DND-41 (cell line): ENCODE measurements at regions not wholly inside any gene's neighbourhood (a gene's known extent, or its start where the extent isn't known, plus 50 kb on each side); places are given as distances from the start of the nearest gene placed in this dataset.

Experiments used
- ATAC-seq: fragments of 200-7000 bp; cut with Tn5 transposase; 3 replicates; pipeline ENCODE4 v1.9.1; 2021; ENCODE audit warnings: low read depth; ENCODE audit not compliant: insufficient read depth
- DNase-seq: peaks from one replicate; pipeline ENCODE4 v3.0.0-alpha.2; 2020
- H2AFZ ChIP-seq: 2 replicates; pipeline ENCODE4 v1.6.0; 2012; ENCODE audit warnings: low read depth, low read length
- H3K27ac ChIP-seq: 2 replicates; pipeline ENCODE4 v1.5.1; 2012; ENCODE audit warnings: low read length, inconsistent platforms
- H3K27me3 ChIP-seq: fragments of 200-600 bp; sonication (generic); 2 replicates; pipeline ENCODE4 v1.6.0; 2012; ENCODE audit warnings: low read length, mild to moderate bottlenecking, inconsistent platforms; ENCODE audit not compliant: insufficient read depth, poor library complexity
- H3K36me3 ChIP-seq: 2 replicates; pipeline ENCODE4 v1.5.1; 2012; ENCODE audit warnings: low read length, inconsistent platforms; ENCODE audit not compliant: insufficient read depth
- H3K4me1 ChIP-seq: 2 replicates; pipeline ENCODE4 v1.5.1; 2012; ENCODE audit warnings: mild to moderate bottlenecking, low read length; ENCODE audit not compliant: insufficient read depth
- H3K4me2 ChIP-seq: 2 replicates; pipeline ENCODE4 v1.6.0; 2012; ENCODE audit warnings: mild to moderate bottlenecking, moderate library complexity, low read length, inconsistent platforms; ENCODE audit not compliant: insufficient read depth
- H3K4me3 ChIP-seq, 2 experiments: fragments of 200-600 bp in 1 of 2; shearing (Covaris generic) in 1 of 2; 2 replicates each; pipeline ENCODE4 v1.5.1; 2012 to 2016; ENCODE audit warnings: inconsistent platforms in 2 of 2, low read length in 2 of 2, mild to moderate bottlenecking in 2 of 2, low read depth in 1 of 2, moderate library complexity in 1 of 2
- H3K79me2 ChIP-seq: 2 replicates; pipeline ENCODE4 v1.6.0; 2012; ENCODE audit warnings: low read length, inconsistent platforms; ENCODE audit not compliant: insufficient read depth
- H3K9ac ChIP-seq: 2 replicates; pipeline ENCODE4 v1.6.0; 2012; ENCODE audit warnings: low read depth, mild to moderate bottlenecking, inconsistent platforms, low read length, moderate library complexity
- H3K9me3 ChIP-seq: 2 replicates; pipeline ENCODE4 v1.5.1; 2012; ENCODE audit warnings: low read length, moderate library complexity, mild to moderate bottlenecking, inconsistent platforms; ENCODE audit not compliant: insufficient read depth, severe bottlenecking
- H4K20me1 ChIP-seq: 2 replicates; pipeline ENCODE4 v1.6.0; 2012; ENCODE audit warnings: low read length; ENCODE audit not compliant: insufficient read depth
- CTCF ChIP-seq: IDR thresholded peaks from 2 replicates; pipeline ENCODE4 v1.5.1; 2012; ENCODE audit warnings: borderline replicate concordance, low read length, moderate library complexity, mild to moderate bottlenecking; ENCODE audit not compliant: poor library complexity, severe bottlenecking; ENCODE audit errors: extremely low read depth
- EZH2 ChIP-seq: IDR thresholded peaks from 3 replicates; pipeline ENCODE4 v1.6.1; 2012; ENCODE audit warnings: borderline replicate concordance, low read depth, mild to moderate bottlenecking, moderate library complexity, low read length, inconsistent platforms; ENCODE audit not compliant: severe bottlenecking

GRCh38 chr1:221309723-221310122 is 430.5 kb downstream of the HLX start:
- Histone ChIP-seq H2AFZ (no peak overlapping the region), H3K4me2 (no peak overlapping the region), H3K9me3 (no peaks in the 10 kb centered on the region), H3K79me2 (no peaks in the 10 kb centered on the region), H3K4me3 (no peak overlapping the region), H4K20me1 (no peaks in the 10 kb centered on the region), H3K27me3 (no peaks in the 10 kb centered on the region), H3K36me3 (no peaks in the 10 kb centered on the region), H3K4me1 (no peaks in the 10 kb centered on the region), H3K27ac (no peak overlapping the region), H3K9ac (no peak overlapping the region)
- DNase-seq: no peak
- ATAC-seq: no peak
- TF ChIP-seq EZH2 (no peak), CTCF (no peak)

GRCh38 chr1:221310180-221310579 is 430.9 kb downstream of the HLX start:
- no peak overlapping the region for H3K9ac ChIP-seq
- DNase-seq (no peak), ATAC-seq (no peak)
- H4K20me1 ChIP-seq: no peaks in the 10 kb centered on the region
- no peak overlapping the region for H2AFZ ChIP-seq
- no peak overlapping the region for H3K4me3 ChIP-seq
- H3K9me3 ChIP-seq: no peaks in the 10 kb centered on the region
- TF ChIP-seq EZH2 (no peak), CTCF (no peak)
- no peaks in the 10 kb centered on the region for H3K36me3 ChIP-seq
- H3K4me2 ChIP-seq: no peak overlapping the region
- H3K79me2 ChIP-seq: no peaks in the 10 kb centered on the region
- no peak overlapping the region for H3K27ac ChIP-seq
- H3K4me1 ChIP-seq: no peaks in the 10 kb centered on the region
- no peaks in the 10 kb centered on the region for H3K27me3 ChIP-seq

GRCh38 chr1:221315330-221315729 is 426.6 kb downstream of the DUSP10 start:
- no peak overlapping the region for H3K9ac ChIP-seq
- no peak for ATAC-seq
- no peak overlapping the region for H3K4me2 ChIP-seq
- TF ChIP-seq EZH2 (no peak), CTCF (no peak)
- no peaks in the 10 kb centered on the region for H3K79me2 ChIP-seq
- no peaks in the 10 kb centered on the region for H4K20me1 ChIP-seq
- H3K9me3 ChIP-seq: no peaks in the 10 kb centered on the region
- no peak for DNase-seq
- H2AFZ ChIP-seq: no peak overlapping the region
- no peaks in the 10 kb centered on the region for H3K4me1 ChIP-seq
- H3K36me3 ChIP-seq: no peaks in the 10 kb centered on the region
- no peak overlapping the region for H3K4me3 ChIP-seq
- no peak overlapping the region for H3K27ac ChIP-seq
- no peaks in the 10 kb centered on the region for H3K27me3 ChIP-seq

- H3K9ac ChIP-seq: no peak overlapping the region
- H4K20me1 ChIP-seq: no peaks in the 10 kb centered on the region
- no peaks in the 10 kb centered on the region for H3K36me3 ChIP-seq
- no peak overlapping the region for H3K27ac ChIP-seq
- H3K4me2 ChIP-seq: no peak overlapping the region
- TF ChIP-seq CTCF (no peak), EZH2 (no peak)
- H3K4me1 ChIP-seq: no peaks in the 10 kb centered on the region
- ATAC-seq: no peak
- no peak for DNase-seq
- H3K4me3 ChIP-seq: no peak overlapping the region
- H3K27me3 ChIP-seq: no peaks in the 10 kb centered on the region
- no peaks in the 10 kb centered on the region for H3K9me3 ChIP-seq
- no peaks in the 10 kb centered on the region for H3K79me2 ChIP-seq
- no peak overlapping the region for H2AFZ ChIP-seq
These were observed 425.3 kb downstream of the DUSP10 start for GRCh38 chr1:221316491-221317056.
